ENCODE measurements at regions not wholly inside any gene's neighbourhood (a gene's known extent, or its start where the extent isn't known, plus 50 kb on each side); places are given as distances from the start of the nearest gene placed in this dataset.

DNA sequence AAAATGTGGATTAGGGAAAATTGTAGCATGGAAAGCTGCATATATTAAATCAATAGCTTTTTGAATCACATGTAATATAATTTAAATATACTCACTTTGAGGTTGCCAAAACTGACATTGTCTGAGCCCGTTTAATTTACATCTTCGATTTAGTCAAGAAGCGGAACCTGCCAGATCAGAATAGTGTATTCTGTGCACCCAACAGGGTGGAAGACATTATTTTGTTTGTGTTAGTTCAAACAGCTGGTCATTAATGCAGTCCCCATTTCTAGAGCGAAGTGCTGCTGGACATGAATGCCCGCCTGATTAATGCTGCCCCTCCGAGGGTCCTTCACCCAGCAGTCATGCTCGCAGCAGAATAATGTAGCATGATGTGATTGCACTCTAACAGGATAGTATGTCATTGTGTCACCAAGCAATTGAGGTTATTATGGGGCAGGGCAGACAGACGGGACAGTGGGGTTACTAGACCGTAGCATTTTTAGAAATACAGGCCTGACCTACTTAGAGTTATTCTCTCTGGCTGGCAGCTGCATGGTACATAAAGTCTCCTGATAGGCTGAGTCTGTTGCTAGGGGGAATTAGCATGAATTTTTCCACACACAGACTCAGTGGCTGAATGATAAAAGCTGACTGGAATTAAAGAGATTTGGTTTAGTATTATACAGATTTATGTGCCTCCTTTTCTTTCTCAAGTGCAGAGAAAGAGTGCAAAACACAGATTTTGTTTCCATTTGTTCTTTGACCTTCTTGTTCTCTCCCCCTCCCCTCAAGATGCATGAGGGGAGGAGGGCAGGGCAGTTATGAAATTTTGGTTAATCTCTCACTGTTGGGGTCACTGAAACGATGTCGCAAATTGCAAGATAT is 147.1 kb downstream of the PRL start:
- CTCF ChIA-PET, result no interaction called here
- POLR2A ChIA-PET, result no interaction called here

More for the DNA sequence above, 147.1 kb downstream of the PRL start:
- no peak overlapping the region for H2AFZ ChIP-seq (ENCODE audit: insufficient read depth, low read depth, low read length, poor library complexity, severe bottlenecking)
- no peaks in the 10 kb centered on the region for H3K36me3 ChIP-seq (replicated peaks in 1 of 2; ENCODE audit: control extremely low read depth in 1 of 2, control insufficient read depth in 1 of 2, extremely low read depth in 1 of 2, insufficient read depth in 2 of 2, low read length in 1 of 2)
- H3K27me3 ChIP-seq (replicated peaks in 1 of 4; ENCODE audit: control extremely low read depth in 1 of 4, control insufficient read depth in 3 of 4, insufficient read depth in 4 of 4, low read length in 3 of 4), result peaks cover 0 to 4% (median 0%) of the 10 kb centered on the region in 4 experiments
- no peaks in the 10 kb centered on the region for H3K9me3 ChIP-seq (ENCODE audit: control extremely low read depth in 1 of 3, control insufficient read depth in 2 of 3, insufficient read depth in 1 of 3, low read length in 2 of 3)
- no peak overlapping the region for H3K4me2 ChIP-seq (replicated peaks; ENCODE audit: low read depth, low read length, poor library complexity, severe bottlenecking)
- H3K9ac ChIP-seq (ENCODE audit: low read length), result no peak overlapping the region
- DNase-seq, result no peak
- H3K4me3 ChIP-seq (ENCODE audit: control extremely low read depth in 1 of 5, extremely low read depth in 1 of 5, insufficient read depth in 1 of 5, low read depth in 2 of 5, low read length in 4 of 5), result no peak overlapping the region
- ATAC-seq (ENCODE audit: low read depth), result no peak
- H3K9me3 Mint-ChIP-seq (ENCODE audit: insufficient read depth), result no peaks in the 10 kb centered on the region
- H3K4me1 Mint-ChIP-seq, result peaks cover 13% of the 10 kb centered on the region
- no peak overlapping the region for H3K27ac Mint-ChIP-seq
- H3K27ac ChIP-seq (ENCODE audit: low read length in 2 of 2), result no peak overlapping the region
- H3K27me3 Mint-ChIP-seq, result peaks cover 12% of the 10 kb centered on the region
- intact Hi-C loops (cut with micrococcal nuclease), result no loop called here
- no peaks in the 10 kb centered on the region for H4K20me1 ChIP-seq (ENCODE audit: control insufficient read depth, insufficient read depth, low read length, poor library complexity, severe bottlenecking)
- no peaks in the 10 kb centered on the region for H3K79me2 ChIP-seq (ENCODE audit: control insufficient read depth, insufficient read depth, low read length)
- no peak overlapping the region for H3K4me3 Mint-ChIP-seq
- 79% methylated on average over 8 of the region's 11 CpGs for WGBS (ENCODE audit: insufficient coverage)
- no peak for TF ChIP-seq EZH2 (IDR thresholded peaks at IDR 0.05; ENCODE audit: borderline replicate concordance, insufficient read depth, low read depth, low read length, poor library complexity, severe bottlenecking)
- TF ChIP-seq, protein P1, sequence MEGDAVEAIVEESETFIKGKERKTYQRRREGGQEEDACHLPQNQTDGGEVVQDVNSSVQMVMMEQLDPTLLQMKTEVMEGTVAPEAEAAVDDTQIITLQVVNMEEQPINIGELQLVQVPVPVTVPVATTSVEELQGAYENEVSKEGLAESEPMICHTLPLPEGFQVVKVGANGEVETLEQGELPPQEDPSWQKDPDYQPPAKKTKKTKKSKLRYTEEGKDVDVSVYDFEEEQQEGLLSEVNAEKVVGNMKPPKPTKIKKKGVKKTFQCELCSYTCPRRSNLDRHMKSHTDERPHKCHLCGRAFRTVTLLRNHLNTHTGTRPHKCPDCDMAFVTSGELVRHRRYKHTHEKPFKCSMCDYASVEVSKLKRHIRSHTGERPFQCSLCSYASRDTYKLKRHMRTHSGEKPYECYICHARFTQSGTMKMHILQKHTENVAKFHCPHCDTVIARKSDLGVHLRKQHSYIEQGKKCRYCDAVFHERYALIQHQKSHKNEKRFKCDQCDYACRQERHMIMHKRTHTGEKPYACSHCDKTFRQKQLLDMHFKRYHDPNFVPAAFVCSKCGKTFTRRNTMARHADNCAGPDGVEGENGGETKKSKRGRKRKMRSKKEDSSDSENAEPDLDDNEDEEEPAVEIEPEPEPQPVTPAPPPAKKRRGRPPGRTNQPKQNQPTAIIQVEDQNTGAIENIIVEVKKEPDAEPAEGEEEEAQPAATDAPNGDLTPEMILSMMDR (IDR thresholded peaks at IDR 0.05), result no peak
- peaks cover 11 to 15% of the 10 kb centered on the region in 2 donors for H3K4me1 ChIP-seq (ENCODE audit: control insufficient read depth in 2 of 2, insufficient read depth in 2 of 2, low read length in 2 of 2)

Measured in B cell (primary cell).